ENCODE measurements at regions not wholly inside any gene's neighbourhood (a gene's known extent, or its start where the extent isn't known, plus 50 kb on each side); places are given as distances from the start of the nearest gene placed in this dataset.

GRCh38 chr5:157930710-157931109 is 71.8 kb upstream of the CLINT1 start:
- no peak for TF ChIP-seq CTCF (IDR thresholded peaks at IDR 0.05)
- no peak for TF ChIP-seq POLR2A (IDR thresholded peaks at IDR 0.05)
- no peaks in the 10 kb centered on the region for H3K36me3 ChIP-seq (replicated peaks in 1 of 2; ENCODE audit: insufficient read depth in 1 of 2, low read depth in 2 of 2)
- 14 to 19% methylated on average over 7 of the region's 7 CpGs for WGBS, 2 donors
- intact Hi-C loops (cut with DNase I) = no loop called here
- H3K4me1 ChIP-seq = peaks cover 10% of the 10 kb centered on the region
- no peak overlapping the region for H3K4me3 ChIP-seq
- H3K27me3 ChIP-seq = no peaks in the 10 kb centered on the region
- DNase-seq (peak; percentile 75 to 92 (median 82)), ATAC-seq (peak; percentile 81)
- H3K27ac ChIP-seq = no peak overlapping the region
- H3K9me3 ChIP-seq = no peaks in the 10 kb centered on the region

- intact Hi-C loops (cut with DNase I) = loop anchor here (10.0 kb wide), 1 partner anchor 72 kb away; the partner anchor contains the start of gene CLINT1
- WGBS, 2 donors = 79 to 81% methylated on average over 4 of the region's 4 CpGs
- Histone ChIP-seq H3K9me3 (no peaks in the 10 kb centered on the region), H3K36me3 (replicated peaks in 1 of 2; ENCODE audit: insufficient read depth in 1 of 2, low read depth in 2 of 2) (no peaks in the 10 kb centered on the region), H3K27ac (no peak overlapping the region), H3K4me3 (no peak overlapping the region), H3K4me1 (peaks cover 10% of the 10 kb centered on the region), H3K27me3 (no peaks in the 10 kb centered on the region)
- no peak for TF ChIP-seq CTCF (IDR thresholded peaks at IDR 0.05)
- no peak for TF ChIP-seq POLR2A (IDR thresholded peaks at IDR 0.05)
- DNase-seq (no peak), ATAC-seq (no peak)
Observed at GRCh38 chr5:157926977-157927376, 68.0 kb upstream of the CLINT1 start.

- 71 to 72% methylated on average over 14 of the region's 14 CpGs for WGBS, 2 donors
- no peak for ATAC-seq
Observed at GRCh38 chr5:157925786-157926671, 67.1 kb upstream of the CLINT1 start.

GRCh38 chr5:157924931-157925729 is 66.2 kb upstream of the CLINT1 start:
- Histone ChIP-seq H3K4me3 (no peak overlapping the region), H3K27ac (no peak overlapping the region), H3K27me3 (no peaks in the 10 kb centered on the region), H3K9me3 (no peaks in the 10 kb centered on the region), H3K36me3 (replicated peaks in 1 of 2; ENCODE audit: insufficient read depth in 1 of 2, low read depth in 2 of 2) (no peaks in the 10 kb centered on the region), H3K4me1 (peaks cover 1% of the 10 kb centered on the region)
- no peak for DNase-seq
- intact Hi-C loops (cut with DNase I) = loop anchor here (10.0 kb wide), 1 partner anchor 70 kb away; the partner anchor contains the start of gene CLINT1
- WGBS, 2 donors = 75 to 80% methylated on average over 8 of the region's 8 CpGs
- no peak for TF ChIP-seq CTCF (IDR thresholded peaks at IDR 0.05)
- TF ChIP-seq POLR2A (IDR thresholded peaks at IDR 0.05) = no peak
- ATAC-seq = no peak

More at GRCh38 chr5:157925786-157926671, 67.1 kb upstream of the CLINT1 start:
- Histone ChIP-seq H3K36me3 (replicated peaks in 1 of 2; ENCODE audit: insufficient read depth in 1 of 2, low read depth in 2 of 2) (no peaks in the 10 kb centered on the region), H3K9me3 (no peaks in the 10 kb centered on the region), H3K4me1 (peaks cover 8% of the 10 kb centered on the region), H3K27me3 (no peaks in the 10 kb centered on the region), H3K27ac (no peak overlapping the region), H3K4me3 (no peak overlapping the region)
- TF ChIP-seq POLR2A (IDR thresholded peaks at IDR 0.05) = no peak
- no peak for TF ChIP-seq CTCF (IDR thresholded peaks at IDR 0.05)
- DNase-seq = no peak
- intact Hi-C loops (cut with DNase I) = loop anchor here (10.0 kb wide), 1 partner anchor 71 kb away; the partner anchor contains the start of gene CLINT1
